ENCODE measurements at regions not wholly inside any gene's neighbourhood (a gene's known extent, or its start where the extent isn't known, plus 50 kb on each side); places are given as distances from the start of the nearest gene placed in this dataset.

DNA sequence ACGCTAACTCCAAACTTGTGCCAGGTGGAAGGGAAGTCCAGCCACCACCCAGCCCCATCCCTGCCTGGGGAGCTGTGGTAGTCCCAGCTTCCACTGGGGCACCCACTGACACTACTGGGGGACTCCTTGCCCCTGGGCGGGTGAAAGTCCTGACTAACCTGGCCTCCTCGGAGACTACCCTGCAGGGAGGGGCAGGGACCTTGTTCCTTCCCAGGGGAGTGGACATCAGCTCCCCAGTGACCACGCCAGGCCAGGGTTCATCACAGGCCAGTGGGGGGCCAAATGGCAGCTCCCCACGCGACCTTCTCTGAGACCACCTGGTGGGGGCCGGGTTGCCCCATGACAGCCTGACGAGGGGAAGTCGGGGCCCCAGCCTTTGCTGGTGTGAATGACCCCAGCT is 420.0 kb upstream of the SALL3 start:
- DNase-seq, result no peak

DNA sequence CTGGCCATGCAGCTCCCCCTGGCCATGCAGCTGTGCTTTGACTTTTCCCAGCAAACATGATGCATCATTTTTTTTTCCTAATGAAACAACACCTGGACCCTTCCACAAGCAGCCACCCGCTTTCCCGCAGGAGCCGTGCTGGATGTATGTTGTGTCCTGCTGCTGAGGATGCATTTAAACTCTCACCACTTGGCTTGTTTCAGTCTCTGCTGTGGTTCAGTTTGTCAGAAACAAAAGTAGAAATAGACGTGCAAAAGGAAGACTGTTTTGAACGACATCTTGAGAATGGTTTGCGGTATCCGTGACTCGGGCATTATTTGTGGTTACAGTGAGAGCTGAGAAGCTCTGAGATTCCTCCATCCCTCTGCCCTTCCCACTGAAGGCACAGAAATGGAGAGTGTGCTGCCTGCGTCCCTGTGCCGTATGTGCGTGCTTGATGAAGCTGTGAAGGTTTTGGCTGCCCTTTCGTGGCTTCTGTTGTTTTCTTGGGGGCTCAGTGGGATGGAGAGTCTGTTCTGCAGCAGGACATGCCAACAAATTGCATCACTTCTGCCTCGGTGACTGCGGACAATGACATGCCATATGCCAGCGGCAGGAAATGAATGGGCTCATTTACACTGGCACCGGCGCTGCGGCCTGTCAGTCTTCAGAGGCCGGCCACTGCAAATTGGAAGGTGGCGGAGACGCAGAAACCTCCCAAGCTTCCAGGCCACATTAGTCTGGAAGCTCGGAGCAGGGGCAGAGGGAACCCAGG is 417.7 kb upstream of the SALL3 start:
- no peak for DNase-seq

DNA sequence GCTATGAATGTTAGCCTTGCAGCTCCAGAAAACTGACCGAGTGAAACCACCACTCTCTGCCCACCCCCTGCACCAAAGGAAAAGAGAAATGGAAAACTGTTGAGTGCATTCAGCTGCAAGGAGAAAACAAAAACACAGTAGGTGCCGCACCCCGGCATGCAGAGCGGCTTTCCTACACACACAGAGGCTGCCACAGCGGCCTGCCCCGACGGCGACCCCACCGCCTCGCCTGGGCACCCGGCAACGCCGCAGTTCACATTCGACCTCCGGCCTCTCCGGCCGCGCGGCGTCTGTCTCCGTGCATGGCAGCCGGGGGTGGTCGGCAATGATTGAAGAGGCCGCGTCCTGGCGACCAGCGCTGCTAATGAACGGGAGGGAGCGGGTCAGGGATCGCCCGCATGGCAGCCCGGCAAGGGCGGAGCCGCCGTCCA is 417.1 kb upstream of the SALL3 start:
- DNase-seq, result no peak

DNA sequence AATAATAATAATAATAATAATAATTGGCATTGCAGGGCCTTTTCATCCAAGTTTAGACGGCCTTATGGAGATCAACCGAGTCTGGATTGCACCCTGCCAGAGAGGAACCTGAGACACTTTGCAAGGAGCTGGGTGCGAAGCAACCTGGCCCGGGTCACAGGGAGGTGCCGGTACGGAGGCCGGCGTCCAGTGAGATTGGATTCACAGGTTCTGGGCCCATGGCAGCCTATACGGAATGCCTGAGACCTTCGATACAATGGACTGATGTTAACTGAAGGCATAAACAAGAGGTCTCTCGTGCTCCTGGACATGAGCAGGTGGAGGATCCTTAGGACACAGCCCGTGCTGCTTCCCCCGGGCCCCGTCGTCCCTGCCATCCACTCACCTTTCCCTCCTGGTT is 416.5 kb upstream of the SALL3 start:
- DNase-seq, result no peak

DNA sequence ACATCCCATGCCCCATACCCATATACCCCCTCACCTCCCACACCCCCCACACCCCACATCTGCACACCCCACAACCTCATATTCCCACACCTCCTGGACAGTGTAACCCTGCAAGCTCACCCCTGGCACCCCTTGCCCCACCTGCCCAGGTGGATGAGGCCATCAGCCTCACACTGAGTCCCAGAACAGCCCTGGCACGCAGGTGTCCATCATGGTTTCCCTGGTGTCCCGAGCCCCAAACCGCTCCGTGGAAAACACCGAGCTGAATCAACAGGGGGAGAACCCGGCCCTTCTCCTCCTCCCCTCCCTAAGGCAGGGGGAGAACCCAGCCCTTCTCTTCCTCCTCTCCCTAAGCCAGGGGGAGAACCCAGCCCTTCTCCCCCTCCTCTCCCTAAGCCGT is 415.6 kb upstream of the SALL3 start:
- DNase-seq, result no peak

DNA sequence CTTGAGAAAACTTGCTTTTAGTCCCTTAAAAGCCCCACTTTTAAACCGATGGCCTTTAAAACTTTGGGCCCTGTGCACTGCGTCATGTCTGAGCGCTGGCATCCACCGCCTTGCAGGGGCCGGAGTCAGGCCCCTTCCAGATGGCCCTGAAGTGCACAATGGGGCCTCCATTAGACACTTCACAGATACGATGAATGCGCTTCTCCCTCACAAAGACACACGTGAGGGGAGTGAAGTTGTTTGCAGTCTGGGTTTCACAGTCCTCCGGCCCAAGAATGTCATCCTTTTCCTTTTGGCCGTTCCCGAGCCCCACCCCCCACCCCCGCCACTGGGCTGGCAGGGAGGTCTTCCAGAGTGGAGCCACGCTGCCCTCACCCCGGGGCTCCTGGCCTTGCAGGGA is 415.1 kb upstream of the SALL3 start:
- DNase-seq, result no peak

DNA sequence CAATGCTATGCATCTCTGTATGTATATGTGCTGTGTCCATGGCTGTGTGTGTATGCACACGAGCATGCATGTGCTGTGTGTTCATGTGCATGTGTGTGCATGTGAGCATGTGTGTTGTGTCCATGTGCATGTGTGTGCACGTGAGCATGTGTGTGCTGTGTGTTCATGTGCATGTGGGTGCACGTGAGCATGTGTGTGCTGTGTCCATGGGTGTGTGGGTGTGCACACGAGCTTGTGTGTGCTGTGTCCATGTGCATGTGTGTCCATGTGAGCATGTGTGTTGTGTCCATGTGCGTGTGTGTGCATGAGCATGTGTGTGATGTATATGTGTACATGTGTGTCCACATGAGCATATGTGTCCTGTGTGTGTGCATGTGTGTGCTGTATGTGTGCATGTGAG is 414.4 kb upstream of the SALL3 start:
- DNase-seq, result no peak

DNA sequence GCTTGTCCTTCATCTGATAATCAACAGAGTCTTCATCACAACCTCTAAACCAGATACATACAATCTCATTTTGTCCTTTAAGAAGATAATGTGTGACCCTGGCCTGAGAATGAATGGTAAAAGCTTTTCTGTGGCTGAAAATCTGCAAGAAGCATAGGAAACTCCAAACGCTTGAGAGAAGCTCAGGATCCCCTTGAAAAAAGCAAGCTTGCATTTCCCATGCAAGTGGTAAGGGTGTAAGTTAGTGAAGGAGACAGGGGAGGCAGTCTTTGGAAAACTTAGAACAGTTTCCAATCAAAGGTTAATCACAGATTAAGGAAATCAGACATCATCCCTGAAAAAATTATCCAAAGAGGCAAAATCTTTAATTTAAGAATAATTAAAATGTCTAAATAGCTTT is 413.6 kb upstream of the SALL3 start:
- no peak for DNase-seq

DNA sequence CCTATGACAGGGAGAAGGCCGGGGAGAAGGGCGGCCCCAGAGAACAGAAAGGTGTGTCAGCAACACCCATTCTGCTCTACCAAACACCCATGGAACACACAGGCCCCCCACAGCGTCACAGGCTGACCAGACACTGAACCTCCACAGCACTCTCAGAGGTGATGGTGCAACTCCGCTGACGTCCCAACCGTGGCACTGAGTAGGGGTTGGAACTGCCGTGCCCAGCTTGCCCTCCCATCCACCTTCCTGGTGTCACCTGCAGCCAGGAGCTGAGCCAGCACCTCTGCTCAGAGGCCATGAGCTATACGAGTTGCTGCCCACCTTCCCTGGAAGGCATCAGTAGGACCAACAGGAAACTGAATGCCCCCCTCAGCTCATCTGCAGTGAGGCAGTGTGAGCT is 412.9 kb upstream of the SALL3 start:
- DNase-seq, result no peak

DNA sequence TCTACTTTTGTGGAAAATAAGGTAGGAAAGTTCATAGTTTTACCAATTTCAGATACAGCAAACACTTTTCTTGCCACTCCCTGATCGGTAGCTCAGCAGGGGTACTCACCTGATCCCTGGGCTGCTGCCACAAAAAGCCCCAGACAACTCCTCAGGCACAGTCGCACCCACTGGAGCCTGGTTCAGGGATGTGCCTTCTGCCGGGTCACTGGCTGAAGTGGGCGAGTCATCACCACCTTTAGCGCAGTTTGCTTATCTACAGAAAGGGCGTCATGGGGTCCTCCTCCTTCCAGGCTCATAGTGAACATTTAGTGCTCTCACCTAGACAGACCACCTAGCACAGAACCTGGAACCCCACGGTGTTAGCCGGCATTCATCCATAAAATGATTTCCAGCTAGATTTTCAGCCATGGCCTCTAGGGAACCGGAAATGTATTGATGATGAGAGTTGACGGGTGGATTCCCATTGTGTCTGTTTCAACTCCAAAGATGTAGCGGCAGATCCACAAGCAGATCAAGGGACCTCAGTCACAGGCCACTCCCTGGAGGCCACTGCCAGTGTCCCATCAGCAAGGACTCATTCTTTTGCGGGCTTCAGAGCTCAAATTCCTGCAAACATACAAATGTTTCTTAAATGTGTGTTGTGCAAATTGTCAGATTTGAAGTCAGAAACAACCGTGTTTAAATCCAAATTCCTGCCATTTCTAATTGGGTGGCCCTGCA is 408.4 kb upstream of the SALL3 start:
- DNase-seq, result no peak

DNA sequence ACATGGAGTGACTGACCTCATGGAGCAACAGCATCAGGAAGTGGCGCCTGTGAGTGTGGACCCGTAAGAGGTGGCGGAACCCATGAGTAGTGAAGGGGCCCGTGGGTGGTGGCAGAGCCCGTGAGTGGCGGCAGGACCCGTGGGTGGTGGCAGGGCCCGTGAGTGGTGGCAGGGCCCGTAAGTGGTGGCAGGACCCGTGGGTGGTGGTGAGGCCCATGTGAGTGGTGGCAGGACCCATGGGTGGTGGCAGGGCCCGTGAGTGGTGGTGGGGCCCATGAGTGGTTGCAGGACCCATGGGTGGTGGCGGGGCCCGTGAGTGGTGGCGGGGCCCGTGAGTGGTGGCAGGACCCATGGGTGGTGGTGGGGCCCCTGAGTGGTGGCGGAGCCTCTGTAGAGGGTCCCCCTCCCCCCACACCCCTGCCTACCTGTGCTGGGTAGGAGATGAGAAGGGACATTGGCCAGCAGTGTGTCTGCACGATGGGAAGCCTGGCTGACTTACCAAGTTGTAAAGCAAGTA is 407.7 kb upstream of the SALL3 start:
- no peak for DNase-seq

DNA sequence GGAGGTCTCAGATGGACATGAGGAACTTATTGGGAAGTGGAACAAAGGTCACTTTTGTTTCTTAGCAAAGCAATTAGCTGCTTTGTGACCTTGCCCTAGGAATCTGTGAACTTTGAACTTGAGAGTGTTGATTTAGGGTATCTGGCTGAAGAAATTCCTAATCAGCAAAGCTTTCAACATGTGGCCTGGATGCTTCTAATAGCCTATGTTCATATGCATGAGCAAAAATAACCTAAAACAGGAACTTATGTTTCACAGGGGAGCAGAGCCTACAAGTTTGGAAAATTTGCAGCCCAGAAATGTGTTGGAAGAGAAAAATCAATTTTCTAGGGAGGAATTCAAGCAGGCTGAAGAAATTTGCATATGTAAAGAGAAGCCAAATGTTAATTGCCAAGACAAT is 405.8 kb upstream of the SALL3 start:
- DNase-seq, result no peak

DNA sequence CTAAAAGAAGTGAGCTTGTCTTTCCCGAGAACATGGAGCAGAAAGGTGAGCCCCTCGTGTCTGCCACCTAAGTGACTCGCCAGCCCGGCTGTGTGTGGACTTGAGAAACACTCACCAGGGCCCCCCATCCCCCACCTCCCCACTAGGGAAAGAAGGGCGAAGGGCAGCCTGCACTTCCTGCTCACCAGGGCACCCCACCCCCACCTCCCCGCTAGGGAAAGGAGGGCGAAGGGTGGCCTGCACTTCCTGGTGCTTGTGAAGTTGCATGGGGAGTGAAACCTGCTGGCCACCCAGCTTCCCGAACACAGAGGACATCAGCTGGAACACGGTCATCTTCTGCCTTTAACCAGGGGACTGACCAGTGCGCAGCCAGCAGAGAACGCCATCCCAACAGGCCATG is 402.7 kb upstream of the SALL3 start:
- no peak for DNase-seq

DNA sequence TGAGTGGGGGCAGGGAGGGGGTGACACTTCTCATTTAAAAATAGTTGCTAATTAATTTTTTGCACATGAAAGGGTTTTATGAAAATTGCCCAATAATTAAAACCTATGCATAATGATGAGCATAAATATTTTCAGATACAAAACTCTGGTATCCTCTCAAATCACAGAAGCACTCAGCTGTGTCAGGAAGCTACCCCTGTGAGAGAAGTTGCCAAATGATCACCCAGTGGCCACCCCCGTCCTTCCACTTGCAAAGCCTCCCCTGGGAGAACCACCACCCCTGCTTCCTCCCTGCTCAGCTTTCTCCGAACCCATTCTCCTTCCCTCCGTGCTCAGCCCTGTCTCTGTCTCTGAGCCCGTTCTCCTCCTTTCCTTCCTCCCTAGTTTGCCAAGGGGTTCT is 400.2 kb upstream of the SALL3 start:
- DNase-seq, result no peak

DNA sequence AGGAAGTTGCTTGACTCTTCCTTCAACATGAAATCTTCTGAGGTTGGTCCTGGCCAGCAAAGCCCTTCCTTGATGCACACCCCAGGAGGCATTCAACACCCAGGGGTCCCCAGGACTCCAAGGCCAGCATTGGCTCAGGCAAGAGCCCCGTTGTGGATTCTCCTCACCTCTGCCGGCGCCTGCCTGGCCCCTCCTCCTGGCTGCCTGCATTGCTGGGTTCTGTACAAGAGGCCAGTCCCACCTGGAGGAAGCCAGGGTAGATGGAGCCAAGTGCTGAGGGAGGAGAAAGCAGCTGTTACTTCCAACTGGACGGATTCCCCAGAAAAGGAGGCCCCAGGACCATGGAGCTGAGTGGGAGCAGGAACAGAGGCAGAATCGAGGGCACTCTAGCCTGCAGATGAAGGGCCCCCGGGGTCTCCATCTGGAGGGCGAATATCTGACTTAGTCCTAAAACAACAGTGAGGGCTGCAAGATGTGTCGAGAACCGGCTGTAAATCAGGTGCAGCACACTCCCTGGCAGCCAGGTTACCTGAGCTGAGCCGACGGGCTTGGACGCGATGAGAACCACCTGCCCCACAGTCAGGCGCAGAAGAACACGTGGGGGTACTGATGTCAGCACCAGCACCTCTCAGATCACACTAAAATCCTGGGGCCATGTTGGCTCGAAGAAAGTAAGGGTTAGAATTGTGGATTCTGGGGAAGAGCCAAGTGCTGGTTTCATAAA is 399.6 kb upstream of the SALL3 start:
- DNase-seq, result no peak

DNA sequence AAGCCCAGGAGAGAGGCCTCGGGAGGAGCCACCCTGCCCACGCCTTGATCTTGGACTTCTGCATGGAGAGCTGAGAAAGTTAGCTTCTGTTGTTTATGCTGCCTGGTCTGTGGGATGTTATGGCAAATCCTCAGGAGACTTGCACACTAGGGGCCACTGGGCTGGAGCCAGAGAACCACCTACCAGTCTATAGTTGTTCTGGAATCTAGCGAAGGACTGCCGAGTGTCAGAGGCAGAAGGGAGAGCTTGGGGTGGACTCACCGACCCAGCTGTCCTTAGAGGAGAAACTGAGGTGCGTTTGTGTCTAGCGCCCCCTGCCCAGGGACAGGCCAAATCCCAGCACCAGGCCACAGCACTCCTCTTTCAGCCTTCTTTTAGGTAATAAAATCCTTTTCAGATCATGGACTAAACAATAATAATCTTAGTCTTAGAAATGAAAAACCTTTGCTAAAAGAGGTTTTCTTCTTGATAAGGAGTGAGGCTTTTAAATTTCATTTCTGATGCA is 398.7 kb upstream of the SALL3 start:
- DNase-seq, result no peak

DNA sequence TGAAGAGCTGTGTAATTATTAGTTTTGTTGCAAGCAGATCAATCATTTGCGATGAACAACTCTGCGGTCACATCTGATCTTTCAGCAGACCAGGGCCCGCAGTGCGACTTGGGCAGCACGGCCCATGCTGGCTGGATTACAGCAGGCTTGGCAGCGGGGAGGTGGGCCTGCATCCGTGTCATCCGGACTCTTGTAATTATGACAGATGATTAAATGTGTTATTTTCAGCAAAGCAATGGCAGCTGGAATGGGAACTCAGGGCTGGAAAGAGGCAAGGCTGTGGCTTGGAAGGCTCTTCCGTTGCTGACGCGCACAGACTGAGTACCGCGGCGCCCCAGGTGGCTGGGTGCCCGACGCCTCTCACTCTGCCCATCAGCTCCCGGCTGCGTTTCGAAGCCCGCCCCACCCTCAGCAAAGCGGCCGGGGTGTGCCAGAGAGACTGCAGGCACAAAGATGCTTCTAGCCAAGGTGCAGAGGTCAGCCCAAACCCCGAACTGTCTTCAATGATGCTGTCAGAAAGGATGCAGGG is 397.4 kb upstream of the SALL3 start:
- no peak for DNase-seq

DNA sequence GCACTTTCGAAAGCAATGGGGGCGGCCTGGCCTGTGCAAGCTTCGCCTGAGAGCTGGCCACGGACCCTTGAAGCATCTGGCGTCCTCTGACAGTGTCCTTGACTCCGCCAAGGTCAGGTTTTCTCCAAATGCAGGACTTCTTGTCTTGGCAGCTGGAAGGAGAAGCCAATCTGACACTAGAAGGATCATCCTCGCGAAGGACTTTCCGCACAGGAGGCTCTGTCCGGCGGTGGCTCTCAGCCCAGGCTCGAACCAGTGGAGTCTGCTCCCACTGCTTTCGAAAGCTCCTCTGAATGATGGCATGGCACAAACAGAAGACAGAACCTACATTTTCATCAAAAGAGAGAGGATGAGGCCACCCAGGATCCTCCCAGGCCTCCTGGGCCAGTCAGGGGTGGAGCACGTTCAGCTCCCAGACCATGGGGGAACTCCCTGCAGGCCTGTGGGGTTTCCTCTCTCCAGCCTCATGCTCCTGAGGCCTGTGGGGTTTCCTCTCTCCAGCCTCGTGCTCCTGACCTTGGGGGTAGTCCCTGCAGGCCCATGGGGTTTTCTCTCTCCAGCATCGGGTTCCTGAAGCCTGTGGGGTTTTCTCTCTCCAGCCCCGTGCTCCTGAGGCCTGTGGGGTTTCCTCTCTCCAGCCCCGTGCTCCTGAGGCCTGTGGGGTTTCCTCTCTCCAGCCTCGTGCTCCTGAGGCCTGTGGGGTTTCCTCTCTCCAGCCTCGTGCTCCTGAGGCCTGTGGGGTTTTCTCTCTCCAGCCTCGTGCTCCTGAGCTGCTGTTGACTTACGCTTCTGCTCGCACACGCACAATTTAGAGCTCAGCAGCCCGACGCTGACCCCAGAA is 396.5 kb upstream of the SALL3 start:
- DNase-seq, result no peak

DNA sequence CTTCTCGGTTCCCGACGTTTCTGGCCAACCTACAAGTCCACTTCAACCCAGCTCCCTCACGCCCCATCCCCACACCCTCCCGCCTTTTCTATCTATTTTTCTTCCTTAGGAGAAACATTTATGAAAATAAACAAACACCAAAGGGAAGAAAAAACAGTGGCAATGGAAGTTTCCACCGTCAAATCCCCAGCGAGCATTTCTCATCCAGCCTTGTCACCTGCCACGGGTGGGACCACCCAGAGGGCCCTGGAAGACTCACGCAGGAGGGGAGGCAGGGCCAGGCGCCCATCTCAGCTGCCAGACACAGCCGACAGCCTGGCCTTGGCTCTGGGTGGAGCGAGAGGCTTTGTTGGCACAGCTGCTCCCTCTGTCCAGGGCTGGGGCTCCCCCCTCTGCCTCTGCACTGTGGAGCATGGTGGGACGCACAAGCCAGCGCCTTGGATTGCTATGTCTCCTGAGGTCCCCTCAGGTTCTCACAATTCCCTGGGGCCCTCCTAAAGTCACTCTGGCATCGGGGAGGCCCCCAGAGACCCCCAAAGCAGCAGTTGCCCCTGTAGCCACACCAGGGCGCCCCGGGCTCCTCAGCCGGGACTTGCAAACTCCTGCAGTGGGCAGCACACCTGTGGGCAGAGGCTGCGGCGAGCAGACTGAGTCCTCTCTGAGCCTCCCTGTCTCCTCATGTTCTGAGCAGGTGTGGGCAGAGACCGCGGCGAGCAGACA is 395.7 kb upstream of the SALL3 start:
- no peak for DNase-seq

DNA sequence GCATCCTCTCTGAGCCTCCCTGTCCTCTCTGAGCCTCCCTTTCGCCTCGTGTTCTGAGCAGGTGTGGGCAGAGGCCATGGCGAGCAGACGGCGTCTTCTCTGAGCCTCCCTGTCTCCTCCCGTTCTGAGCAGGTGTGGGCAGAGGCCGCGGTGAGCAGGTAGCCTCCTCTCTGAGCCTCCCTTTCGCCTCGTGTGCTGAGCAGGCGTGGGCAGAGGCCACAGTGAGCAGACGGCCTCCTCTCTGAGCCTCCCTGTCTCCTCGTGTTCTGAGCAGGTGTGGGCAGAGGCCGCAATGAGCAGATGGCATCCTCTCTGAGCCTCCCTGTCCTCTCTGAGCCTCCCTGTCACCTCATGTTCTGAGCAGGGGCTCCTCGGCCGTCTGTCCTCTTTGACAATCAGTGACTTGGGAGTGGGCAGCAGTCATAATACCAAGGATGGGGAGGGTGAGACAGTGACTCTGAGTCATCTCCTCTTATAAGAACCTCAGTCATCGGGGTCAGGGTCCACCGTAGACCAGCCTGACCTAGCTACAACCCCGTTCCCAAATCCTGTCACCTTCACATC is 395.1 kb upstream of the SALL3 start:
- no peak for DNase-seq

DNA sequence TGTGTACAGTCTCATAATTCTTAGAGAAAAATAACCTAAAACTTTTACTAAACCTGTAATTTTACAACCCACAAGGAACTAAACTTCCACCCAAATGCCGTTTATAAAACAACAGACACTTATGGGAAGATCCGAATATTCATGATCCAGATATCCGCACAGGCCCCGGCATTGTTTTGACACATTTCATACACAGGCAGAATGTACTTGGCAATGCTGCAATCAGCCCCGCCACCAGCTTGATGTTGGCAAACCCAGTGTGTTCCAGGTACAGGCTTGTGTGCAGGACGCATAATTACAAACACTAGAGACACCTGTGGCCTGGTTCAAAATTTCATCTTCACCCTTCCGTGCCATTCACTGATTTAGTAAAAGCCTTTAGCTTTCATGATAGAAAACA is 393.0 kb upstream of the SALL3 start:
- no peak for DNase-seq

Data from GF-D8 (cell line).